ENCODE measurements at regions not wholly inside any gene's neighbourhood (a gene's known extent, or its start where the extent isn't known, plus 50 kb on each side); places are given as distances from the start of the nearest gene placed in this dataset.
"Not testable (repeated sequence)": the region's sequence is repeated elsewhere in the genome, so short reads cannot be mapped to it uniquely, and the experiment has no call there.

DNA sequence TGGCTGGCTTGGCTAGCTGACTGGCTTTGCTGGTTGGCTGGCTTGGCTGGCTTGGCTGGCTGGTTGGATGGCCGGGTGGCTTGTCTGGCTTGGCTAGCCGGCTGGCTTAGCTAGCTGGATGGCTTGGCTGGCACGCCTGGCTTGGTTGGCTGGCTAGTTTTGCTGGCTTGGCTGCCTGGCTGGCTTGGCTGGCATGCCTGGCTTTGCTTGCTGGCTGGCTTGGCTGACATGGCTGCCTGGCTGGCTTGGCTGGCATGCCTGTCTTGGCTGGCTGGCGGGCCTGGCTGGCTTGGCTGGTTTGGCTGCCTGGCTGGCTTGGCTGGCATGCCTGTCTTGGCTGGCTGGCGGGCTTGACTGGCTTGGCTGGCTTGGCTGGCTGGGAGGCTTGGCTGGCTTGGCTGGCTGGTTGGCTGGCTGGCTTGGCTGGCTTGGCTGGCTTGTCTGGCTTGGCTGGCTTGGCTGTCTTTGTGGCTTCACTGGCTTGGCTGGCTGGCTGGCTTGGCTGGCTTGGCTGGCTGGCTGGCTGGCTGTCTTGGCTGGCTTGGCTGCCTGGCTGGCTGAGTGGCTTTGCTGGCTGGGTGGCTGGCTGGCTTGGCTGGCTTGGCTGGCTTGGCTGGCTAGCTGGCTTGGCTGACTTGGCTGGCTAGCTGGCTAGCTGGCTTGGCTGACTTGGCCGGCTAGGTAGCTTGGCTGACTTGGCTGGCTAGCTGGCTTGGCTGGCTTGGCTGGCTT lies 2808.9 kb downstream of the RPIA start:
- intact Hi-C loops (cut with DNase I); H3K27ac ChIP-seq; H3K27me3 ChIP-seq (ENCODE audit: low read depth); H3K4me3 ChIP-seq; H3K36me3 ChIP-seq; ATAC-seq; H3K4me1 ChIP-seq; H3K9me3 ChIP-seq: not testable (repeated sequence)
- DNase-seq, result peak; percentile 54

DNA sequence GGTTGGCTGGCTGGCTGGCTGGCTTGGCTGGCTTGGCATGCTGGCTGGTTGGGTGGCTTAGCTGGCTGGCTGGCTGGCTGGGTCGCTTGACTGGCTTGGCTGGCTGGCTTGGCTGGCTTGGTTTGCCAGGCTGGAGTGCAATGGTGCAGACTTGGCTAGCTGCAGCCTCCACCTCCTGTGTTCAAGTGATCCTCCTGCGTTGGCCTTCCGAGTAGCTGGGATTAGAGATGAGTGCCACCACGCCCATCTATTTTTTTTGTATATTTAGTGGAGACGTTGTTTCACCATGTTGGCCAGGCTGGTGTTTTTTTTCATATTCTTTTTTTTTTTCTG lies 2809.5 kb downstream of the RPIA start:
- H3K4me1 ChIP-seq; H3K9me3 ChIP-seq; H3K4me3 ChIP-seq; intact Hi-C loops (cut with DNase I); H3K27ac ChIP-seq; H3K36me3 ChIP-seq; H3K27me3 ChIP-seq (ENCODE audit: low read depth); DNase-seq: not testable (repeated sequence)
- ATAC-seq, result peak in 1 of 2 donors; percentile 18

DNA sequence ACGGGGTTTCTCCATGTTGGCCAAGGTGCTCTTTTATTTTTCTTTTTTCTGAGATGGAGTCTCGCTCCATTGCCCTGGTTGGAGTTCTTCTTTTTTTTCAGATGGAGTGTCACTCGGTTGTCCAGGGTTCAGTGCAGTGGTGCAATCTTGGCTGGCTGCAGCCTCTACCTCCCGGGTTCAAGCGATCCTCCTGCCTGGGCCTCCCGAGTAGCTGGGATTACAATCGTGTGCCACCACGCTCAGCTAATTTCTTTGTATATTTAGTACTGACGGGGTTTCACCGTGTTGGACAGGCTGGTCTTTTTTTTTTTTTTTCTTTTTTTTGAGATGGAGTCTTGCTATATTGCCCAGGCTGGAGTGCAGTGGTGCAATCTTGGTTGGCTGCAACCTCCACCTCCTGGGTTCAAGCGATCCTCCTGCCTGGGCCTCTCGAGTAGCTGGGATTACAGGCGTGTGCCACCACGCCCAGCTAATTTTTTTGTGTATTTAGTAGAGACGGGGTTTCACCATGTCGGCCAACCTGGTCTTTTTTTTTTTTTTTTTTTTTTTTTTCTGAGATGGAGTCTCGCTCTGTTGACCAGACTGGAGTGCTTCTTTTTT lies 2810.1 kb downstream of the RPIA start:
- H3K4me3 ChIP-seq; H3K27me3 ChIP-seq (ENCODE audit: low read depth); H3K9me3 ChIP-seq; ATAC-seq; DNase-seq; intact Hi-C loops (cut with DNase I); H3K27ac ChIP-seq; H3K36me3 ChIP-seq; H3K4me1 ChIP-seq: not testable (repeated sequence)

DNA sequence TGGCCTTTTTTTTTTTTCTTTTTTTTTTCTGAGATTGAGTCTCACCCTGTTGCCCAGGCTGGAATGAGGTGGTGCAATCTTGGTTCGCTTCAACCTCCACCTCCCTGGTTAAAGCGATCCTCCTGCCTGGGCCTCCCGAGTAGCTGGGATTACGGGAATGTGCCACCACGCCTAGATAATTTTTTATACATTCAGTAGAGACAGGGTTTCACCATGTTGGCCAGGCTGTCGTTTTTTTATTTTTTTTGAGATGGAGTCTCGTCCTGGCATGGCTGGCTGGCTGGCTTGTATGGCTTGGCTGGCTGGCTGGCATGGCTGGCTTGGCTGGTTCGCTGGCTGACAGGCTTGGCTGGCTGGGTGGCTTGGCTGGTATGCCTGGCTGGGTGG lies 2812.1 kb downstream of the RPIA start:
- DNase-seq; H3K27ac ChIP-seq; H3K4me1 ChIP-seq; H3K36me3 ChIP-seq; H3K9me3 ChIP-seq; intact Hi-C loops (cut with DNase I); H3K27me3 ChIP-seq (ENCODE audit: low read depth); H3K4me3 ChIP-seq: not testable (repeated sequence)
- peak in 1 of 2 donors; percentile 52 for ATAC-seq

DNA sequence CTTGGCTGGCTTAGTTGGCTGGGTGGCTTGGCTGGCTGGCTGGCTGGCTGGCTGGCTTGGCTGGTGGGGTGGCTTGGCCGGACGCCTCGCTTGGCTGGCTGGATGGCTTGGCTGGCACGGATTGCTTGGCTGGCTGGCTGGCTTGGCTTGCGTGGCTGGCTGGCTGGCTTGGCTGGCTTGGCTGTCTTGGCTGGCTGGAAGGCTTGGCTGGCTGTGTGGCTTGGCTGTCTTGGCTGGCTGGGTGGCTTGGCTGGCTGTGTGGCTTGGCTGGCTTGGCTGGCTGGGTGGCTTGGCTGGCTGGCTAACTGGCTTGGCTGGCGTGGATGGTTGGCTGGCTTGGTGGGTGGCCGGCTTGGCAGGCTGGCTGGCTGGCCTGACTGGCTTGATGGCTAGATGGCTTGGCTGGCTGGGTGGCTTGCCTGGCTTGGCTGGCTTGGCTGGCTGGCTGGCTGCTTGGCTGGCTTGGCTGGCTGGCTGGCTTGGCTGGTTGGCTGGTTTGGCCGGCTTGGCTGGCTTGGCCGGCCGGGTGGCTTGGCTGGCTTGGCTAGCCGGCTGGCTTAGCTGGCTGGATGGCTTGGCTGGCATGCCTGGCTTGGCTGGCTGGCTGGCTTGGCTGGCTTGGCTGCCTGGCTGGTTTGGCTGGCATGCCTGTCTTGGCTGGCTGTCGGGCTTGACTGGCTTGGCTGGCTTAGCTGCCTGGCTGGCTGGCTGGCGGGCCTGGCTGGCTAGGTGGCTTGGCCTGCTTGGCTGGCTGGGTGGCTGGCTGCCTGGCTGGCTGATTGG lies 2812.7 kb downstream of the RPIA start:
- ATAC-seq; H3K27ac ChIP-seq; H3K4me3 ChIP-seq; intact Hi-C loops (cut with DNase I); H3K36me3 ChIP-seq; DNase-seq; H3K9me3 ChIP-seq; H3K4me1 ChIP-seq; H3K27me3 ChIP-seq (ENCODE audit: low read depth): not testable (repeated sequence)

DNA sequence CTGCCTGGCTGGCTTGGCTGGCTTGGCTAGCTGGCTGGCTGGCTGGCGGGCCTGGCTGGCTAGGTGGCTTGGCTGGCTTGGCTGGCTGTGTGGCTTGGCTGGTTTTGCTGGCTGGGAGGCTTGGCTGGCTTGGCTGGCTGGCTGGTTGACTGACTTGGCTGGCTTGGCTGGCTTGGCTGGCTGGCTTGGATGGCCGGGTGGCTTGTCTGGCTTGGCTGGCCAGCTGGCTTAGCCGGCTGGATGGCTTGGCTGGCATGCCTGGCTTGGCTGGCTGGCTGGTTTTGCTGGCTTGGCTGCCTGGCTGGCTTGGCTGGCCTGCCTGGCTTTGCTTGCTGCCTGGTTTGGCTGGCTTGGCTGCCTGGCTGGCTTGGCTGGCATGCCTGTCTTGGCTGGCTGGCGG lies 2817.3 kb downstream of the RPIA start:
- H3K4me3 ChIP-seq; H3K27ac ChIP-seq; intact Hi-C loops (cut with DNase I); DNase-seq; H3K9me3 ChIP-seq; ATAC-seq; H3K36me3 ChIP-seq; H3K4me1 ChIP-seq; H3K27me3 ChIP-seq (ENCODE audit: low read depth): not testable (repeated sequence)

DNA sequence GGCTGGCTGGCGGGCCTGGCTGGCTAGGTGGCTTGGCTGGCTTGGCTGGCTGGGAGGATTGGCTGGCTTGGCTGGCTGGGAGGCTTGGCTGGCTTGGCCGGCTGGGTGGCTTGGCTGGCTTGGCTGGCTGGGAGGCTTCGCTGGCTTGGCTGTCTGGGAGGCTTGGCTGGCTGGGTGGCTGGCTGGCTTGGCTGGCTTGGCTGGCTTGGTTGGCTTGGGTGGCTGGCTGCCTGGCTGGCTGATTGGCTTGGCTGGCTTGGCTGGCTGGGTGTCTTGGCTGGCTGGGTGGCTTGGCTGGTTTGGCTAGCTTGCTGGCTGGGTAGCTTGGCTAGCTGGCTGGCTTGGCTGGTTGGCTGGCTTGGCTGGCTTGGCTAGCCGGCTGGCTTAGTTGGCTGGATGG lies 2817.8 kb downstream of the RPIA start:
- DNase-seq; H3K4me1 ChIP-seq; H3K36me3 ChIP-seq; intact Hi-C loops (cut with DNase I); ATAC-seq; H3K27me3 ChIP-seq (ENCODE audit: low read depth); H3K4me3 ChIP-seq; H3K27ac ChIP-seq; H3K9me3 ChIP-seq: not testable (repeated sequence)

DNA sequence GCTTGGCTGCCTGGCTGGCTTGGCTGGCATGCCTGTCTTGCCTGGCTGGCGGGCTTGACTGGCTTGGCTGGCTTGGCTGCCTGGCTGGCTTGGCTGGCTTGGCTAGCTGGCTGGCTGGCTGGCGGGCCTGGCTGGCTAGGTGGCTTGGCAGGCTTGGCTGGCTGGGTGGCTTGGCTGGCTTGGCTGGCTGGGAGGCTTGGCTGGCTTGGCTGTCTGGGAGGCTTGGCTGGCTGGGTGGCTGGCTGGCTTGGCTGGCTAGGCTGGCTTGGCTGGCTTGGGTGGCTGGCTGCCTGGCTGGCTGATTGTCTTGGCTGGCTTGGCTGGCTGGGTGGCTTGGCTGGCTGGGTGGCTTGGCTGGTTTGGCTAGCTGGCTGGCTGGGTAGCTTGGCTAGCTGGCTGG lies 2819.7 kb downstream of the RPIA start:
- H3K4me3 ChIP-seq; H3K27me3 ChIP-seq (ENCODE audit: low read depth); intact Hi-C loops (cut with DNase I); H3K9me3 ChIP-seq; DNase-seq; H3K4me1 ChIP-seq; H3K36me3 ChIP-seq; H3K27ac ChIP-seq; ATAC-seq: not testable (repeated sequence)

DNA sequence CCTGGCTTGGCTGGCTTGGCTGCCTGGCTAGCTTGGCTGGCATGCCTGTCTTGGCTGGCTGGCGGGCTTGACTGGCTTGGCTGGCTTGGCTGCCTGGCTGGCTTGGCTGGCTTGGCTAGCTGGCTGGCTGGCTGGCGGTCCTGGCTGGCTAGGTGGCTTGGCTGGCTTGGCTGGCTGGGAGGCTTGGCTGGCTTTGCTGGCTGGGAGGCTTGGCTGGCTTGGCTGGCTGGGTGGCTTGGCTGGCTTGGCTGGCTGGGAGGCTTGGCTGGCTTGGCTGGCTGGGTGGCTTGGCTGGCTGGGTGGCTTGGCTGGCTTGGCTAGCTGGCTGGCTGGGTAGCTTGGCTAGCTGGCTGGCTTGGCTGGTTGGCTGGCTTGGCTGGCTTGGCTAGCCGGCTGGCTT lies 2824.5 kb downstream of the RPIA start:
- not testable (repeated sequence) for H3K27me3 ChIP-seq (ENCODE audit: low read depth); ATAC-seq
- peak; percentile 13 for DNase-seq

DNA sequence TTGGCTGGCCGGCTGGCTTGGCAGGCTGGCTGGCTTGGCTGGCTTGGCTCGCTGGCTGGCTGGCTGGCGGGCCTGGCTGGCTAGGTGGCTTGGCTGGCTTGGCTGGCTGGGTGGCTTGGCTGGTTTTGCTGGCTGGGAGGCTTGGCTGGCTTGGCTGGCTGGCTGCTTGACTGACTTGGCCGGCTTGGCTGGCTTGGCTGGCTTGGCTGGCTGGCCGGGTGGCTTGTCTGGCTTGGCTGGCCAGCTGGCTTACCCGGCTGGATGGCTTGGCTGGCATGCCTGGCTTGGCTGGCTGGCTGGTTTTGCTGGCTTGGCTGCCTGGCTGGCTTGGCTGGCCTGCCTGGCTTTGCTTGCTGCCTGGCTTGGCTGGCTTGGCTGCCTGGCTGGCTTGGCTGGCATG lies 2825.2 kb downstream of the RPIA start:
- DNase-seq, result peak; percentile 21
- intact Hi-C loops (cut with DNase I); H3K4me3 ChIP-seq; H3K36me3 ChIP-seq; H3K27me3 ChIP-seq (ENCODE audit: low read depth); H3K4me1 ChIP-seq; H3K27ac ChIP-seq; H3K9me3 ChIP-seq; ATAC-seq: not testable (repeated sequence)

More for the DNA sequence above, 2824.5 kb downstream of the RPIA start:
- H3K9me3 ChIP-seq; H3K27ac ChIP-seq; H3K4me1 ChIP-seq; H3K36me3 ChIP-seq; H3K4me3 ChIP-seq; intact Hi-C loops (cut with DNase I): not testable (repeated sequence)

DNA sequence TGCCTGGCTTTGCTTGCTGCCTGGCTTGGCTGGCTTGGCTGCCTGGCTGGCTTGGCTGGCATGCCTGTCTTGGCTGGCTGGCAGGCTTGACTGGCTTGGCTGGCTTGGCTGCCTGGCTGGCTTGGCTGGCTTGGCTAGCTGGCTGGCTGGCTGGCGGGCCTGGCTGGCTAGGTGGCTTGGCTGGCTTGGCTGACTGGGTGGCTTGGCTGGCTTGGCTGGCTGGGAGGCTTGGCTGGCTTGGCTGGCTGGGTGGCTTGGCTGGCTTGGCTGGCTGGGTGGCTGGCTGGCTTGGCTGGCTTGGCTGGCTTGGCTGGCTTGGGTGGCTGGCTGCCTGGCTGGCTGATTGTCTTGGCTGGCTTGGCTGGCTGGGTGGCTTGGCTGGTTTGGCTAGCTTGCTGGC lies 2826.4 kb downstream of the RPIA start:
- H3K36me3 ChIP-seq; H3K4me1 ChIP-seq; H3K27ac ChIP-seq; H3K4me3 ChIP-seq; intact Hi-C loops (cut with DNase I); ATAC-seq; H3K27me3 ChIP-seq (ENCODE audit: low read depth); H3K9me3 ChIP-seq: not testable (repeated sequence)
- peak; percentile 20 for DNase-seq

DNA sequence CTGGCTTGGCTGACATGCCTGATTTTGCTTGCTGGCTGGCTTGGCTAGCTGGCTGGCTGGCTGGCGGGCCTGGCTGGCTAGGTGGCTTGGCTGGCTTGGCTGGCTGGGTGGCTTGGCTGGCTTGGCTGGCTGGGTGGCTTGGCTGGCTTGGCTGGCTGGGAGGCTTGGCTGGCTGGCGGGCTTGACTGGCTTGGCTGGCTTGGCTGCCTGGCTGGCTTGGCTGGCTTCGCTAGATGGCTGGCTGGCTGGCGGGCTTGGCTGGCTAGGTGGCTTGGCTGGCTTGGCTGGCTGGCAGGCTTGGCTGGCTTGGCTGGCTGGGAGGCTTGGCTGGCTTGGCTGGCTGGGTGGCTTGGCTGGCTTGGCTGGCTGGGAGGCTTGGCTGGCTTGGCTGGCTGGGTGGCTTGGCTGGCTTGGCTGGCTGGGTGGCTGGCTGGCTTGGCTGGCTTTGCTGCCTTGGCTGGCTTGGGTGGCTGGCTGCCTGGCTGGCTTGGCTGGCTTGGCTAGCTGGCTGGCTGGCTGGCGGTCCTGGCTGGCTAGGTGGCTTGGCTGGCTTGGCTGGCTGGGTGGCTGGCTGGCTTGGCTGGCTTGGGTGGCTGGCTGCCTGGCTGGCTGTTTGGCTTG lies 2827.0 kb downstream of the RPIA start:
- H3K4me3 ChIP-seq; H3K27me3 ChIP-seq (ENCODE audit: low read depth); ATAC-seq; H3K36me3 ChIP-seq; H3K4me1 ChIP-seq; H3K9me3 ChIP-seq; H3K27ac ChIP-seq; intact Hi-C loops (cut with DNase I): not testable (repeated sequence)
- DNase-seq, result peak; percentile 15

DNA sequence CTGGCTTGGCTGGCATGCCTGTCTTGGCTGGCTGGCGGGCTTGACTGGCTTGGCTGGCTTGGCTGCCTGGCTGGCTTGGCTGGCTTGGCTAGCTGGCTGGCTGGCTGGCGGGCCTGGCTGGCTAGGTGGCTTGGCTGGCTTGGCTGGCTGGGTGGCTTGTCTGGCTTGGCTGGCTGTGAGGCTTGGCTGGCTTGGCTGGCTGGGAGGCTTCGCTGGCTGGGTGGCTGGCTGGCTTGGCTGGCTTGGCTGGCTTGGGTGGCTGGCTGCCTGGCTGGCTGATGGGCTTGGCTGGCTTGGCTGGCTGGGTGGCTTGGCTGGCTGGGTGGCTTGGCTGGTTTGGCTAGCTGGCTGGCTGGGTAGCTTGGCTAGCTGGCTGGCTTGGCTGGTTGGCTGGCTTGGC lies 2827.9 kb downstream of the RPIA start:
- intact Hi-C loops (cut with DNase I); H3K27ac ChIP-seq; ATAC-seq; H3K4me1 ChIP-seq; H3K4me3 ChIP-seq; H3K27me3 ChIP-seq (ENCODE audit: low read depth); H3K36me3 ChIP-seq; DNase-seq; H3K9me3 ChIP-seq: not testable (repeated sequence)

DNA sequence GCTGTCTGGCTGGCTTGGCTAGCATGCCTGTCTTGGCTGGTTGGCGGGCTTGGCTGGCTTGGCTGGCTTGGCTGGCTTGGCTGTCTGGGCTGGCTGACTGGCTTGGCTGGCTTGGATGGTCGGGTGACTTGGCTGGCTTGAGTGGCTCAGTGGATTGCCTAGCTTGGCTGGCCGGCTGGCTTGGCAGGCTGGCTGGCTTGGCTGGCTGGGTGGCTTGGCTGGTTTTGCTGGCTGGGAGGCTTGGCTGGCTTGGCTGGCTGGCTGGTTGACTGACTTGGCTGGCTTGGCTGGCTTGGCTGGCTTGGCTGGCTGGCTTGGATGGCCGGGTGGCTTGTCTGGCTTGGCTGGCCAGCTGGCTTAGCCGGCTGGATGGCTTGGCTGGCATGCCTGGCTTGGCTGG lies 2828.4 kb downstream of the RPIA start:
- ATAC-seq; H3K27ac ChIP-seq; H3K9me3 ChIP-seq; H3K4me1 ChIP-seq; H3K4me3 ChIP-seq; H3K27me3 ChIP-seq (ENCODE audit: low read depth); intact Hi-C loops (cut with DNase I); H3K36me3 ChIP-seq: not testable (repeated sequence)
- peak; percentile 22 for DNase-seq
